HG02943 (cell line): ENCODE measurements at regions not wholly inside any gene's neighbourhood (a gene's known extent, or its start where the extent isn't known, plus 50 kb on each side); places are given as distances from the start of the nearest gene placed in this dataset.
A peak's percentile ranks its signal among the peaks of the same experiment; 100 is the strongest.

Source experiments
- ATAC-seq: cut with Tn5 transposase; IDR thresholded peaks from one replicate; pipeline ENCODE4 v1.9.1; 2021; ENCODE audit warnings: mild to moderate bottlenecking, low read depth, moderate library complexity; ENCODE audit not compliant: unreplicated experiment

DNA sequence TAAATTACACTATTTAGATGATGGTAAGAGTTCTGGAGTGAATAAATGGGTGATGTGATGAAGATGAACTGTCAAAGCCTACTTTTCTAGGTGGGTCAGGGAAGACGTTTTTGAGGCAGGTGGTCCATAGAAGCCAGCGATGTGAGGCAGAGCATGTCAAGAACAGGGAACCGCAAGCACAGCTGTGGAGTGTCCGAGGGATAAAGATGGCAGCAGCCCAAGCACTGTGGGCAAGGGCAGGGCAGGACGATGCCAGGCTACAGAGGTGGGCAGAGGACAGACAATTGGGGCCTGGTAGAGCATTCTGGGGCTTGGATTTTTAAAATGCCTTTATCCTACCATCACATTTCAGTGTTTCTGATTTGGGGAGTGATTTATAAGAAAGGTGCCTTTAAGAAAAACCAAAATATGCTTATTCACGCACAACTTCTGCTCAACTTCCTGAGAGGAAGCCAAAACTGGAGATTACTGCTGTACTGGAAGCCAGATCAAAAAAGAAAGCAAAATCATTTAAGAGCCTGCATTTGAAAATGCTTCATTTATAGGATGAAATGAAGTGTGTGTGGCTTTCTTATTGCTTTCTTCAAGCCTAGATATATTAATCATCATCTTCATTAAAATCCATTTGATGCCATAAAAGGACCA lies 119.0 kb upstream of the WDR17 start:
- ATAC-seq: no peak

DNA sequence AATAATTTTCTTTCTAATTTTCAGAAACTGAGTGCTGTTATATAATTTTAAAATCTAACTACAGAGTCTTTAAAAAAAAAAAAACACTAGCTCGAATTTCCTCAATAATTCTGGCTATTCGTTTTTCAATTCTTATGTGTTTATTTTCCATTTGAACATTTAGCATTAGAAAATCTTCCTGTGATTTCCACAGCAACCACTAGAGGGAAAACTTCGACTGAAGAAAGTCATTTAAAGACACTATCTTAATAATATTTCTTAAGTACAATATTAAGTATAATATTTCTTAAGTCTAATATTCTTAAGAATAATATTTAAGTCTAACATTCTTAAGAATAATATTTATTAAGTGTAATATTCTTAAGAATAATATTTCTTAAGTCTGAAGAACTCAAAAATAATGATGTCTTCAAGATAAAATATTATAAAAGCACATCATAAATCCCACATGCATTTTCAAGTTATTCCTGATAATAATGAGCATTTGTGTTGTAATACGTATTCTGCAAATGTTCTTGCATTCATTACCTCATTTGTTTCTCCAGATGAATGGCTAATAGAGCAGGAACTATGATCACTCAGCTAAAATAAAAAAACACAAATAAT lies 118.4 kb upstream of the WDR17 start:
- no peak for ATAC-seq

GRCh38 chr4:175951794-175952193 lies 113.8 kb upstream of the WDR17 start:
- ATAC-seq: no peak

- ATAC-seq: no peak
These were observed 112.5 kb upstream of the WDR17 start for GRCh38 chr4:175953116-175953515.

DNA sequence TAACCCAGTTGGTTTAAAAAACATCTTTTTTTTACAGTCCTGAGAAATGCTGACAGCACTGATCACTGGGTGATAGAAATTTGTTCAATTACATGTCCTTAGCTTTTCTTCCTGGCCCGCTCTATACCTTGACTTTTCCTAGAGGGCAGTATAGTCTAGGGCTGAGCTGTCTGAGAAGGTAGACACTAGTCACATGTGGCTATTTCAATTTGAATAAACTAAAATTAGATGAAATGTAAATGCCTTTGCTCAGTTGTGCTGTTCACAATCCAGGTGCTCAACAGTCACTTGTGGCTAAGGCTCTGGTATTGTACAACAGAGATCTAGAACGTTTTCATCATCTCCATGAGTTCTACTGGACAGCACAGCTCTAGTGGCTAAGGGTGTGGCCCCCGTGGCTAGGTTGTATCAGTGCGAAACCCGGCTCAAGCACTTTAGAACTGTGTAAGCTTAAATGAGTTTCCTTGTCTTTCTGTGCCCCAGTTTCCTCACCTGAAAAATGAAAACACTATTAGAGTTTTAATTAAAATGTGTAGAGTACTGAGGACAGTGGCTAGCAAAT lies 111.6 kb upstream of the WDR17 start:
- ATAC-seq: peak; percentile 74

DNA sequence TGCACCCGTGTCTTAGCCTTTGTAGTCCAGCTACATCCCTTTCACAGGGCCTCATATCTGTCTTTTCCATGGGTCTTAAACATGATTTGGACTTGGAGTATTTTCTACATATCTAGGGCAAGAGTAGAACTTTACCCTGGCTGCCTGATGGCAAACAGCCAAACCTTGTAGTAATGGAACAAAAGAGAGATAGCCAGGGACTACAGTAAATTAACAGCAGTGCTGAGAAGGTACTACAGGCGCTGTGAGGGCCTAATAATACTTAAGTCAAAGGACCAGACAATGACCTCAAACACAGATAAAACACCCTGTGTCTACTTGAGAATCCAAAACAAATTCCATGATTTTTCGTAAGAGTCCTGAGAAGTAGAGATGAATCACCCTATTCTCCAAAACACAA lies 111.0 kb upstream of the WDR17 start:
- ATAC-seq: no peak

DNA sequence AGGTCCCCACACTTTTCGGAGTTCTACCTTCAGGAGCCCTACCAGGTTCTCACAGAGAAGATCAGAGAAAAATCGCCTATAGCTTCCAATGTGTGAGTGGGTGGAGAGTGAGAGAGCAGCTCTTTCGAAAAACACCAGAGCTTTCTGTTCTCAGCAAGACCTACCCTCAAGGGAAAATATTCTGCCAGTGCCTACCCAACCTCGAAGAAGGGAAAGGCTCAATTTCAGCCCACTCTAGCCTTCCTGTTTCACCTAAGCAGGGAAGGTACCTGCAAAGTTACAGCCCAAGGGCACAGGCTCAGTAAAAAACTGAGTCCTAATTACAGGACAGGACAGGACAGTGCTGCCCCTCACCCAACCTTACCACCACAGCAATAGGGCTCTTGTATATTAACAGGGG lies 104.0 kb upstream of the WDR17 start:
- ATAC-seq: peak; percentile 88

GRCh38 chr4:175970072-175970471 lies 95.6 kb upstream of the WDR17 start:
- ATAC-seq: no peak

DNA sequence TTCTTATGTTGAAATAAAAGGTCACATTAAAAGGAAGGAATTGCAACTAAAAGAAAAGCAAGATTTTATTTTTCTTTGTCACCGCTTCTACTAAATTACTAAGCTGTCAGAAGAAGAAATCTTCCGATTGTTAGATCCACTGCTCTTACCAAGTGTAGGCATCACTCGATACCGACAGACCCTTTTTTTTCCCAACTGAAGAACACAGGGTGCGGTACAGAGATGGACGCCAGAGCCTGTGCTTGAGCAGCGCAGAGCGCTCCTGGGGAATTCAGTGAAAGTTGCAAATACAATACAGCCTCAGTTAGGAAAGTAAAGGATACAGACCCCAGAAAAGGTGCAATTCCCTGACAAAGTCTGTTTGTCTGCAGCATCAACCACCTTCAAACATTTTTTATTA lies 94.9 kb upstream of the WDR17 start:
- no peak for ATAC-seq

GRCh38 chr4:175971388-175972179 lies 94.1 kb upstream of the WDR17 start:
- ATAC-seq: no peak

- ATAC-seq: no peak
These were observed 92.4 kb upstream of the WDR17 start for GRCh38 chr4:175973027-175973923.

- no peak for ATAC-seq
These were observed 82.0 kb upstream of the WDR17 start for GRCh38 chr4:175983636-175984035.

DNA sequence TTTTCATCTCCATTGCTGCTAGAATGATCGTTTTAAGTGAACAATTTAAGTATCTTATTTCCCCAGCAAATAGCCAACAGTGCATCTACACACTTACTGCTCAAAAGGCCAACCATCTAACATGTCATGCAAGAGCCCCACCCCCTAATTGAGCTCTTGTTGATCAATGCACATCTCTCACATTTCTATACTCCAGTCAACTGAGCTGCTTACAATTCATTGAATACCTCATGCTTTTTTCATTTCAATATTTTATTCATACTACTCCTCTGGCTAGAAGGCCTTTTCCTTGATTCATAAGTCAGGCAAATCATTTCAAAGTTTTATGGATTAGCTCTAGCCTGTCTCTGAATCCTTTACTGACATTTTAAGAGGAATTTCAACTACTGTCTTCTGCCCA lies 79.0 kb upstream of the WDR17 start:
- ATAC-seq: no peak

- no peak for ATAC-seq
These were observed 77.1 kb upstream of the WDR17 start for GRCh38 chr4:175988511-175988910.

GRCh38 chr4:175996206-175996605 lies 69.4 kb upstream of the WDR17 start:
- ATAC-seq: no peak

- ATAC-seq: no peak
These were observed 68.3 kb upstream of the WDR17 start for GRCh38 chr4:175997291-175997690.

- ATAC-seq: no peak
These were observed 66.9 kb upstream of the WDR17 start for GRCh38 chr4:175998782-175999181.

GRCh38 chr4:175999944-176000343 lies 65.7 kb upstream of the WDR17 start:
- no peak for ATAC-seq

DNA sequence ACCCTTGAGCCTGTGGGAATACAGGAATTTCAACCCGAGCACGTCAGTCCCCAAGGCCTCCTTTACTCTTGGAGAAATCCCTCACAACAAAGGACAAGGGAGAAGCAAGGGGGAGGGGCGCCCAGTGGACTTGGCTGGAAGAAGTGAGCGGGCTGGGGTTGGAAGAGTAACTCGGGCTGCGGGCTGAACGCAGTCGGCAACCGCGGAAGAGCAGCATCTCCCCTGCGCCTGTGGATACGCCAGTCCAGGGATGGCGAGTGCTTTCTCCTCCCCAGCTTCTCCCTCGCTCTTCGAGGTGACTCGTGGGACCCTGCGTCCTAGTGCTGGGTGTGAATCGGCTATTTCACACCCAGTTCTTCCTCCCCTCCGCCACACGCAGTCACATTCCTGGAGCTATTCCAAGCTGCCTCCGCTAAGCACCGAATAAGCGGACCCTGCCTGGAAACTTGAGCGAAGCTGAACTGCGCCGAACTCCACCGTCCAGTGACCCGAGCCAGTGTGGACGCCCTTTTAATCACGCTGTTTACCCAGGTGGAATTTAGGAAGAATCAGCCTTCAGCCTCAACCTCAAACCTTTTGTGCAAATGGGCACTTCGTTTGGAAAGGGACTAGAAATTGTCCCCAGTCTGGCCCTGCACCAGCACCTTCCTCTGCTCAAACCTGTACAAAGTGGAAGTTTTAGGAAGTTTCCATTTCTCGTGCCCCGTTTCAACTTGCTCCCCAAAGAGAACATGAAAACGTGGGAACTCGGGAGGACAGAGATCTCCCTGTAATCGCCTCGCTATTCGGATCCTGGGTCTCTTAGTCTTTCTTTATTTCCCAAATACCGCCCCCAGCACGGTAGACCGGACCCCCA lies 64.3 kb upstream of the WDR17 start:
- ATAC-seq: peak; percentile 9
